ENCODE measurements at regions not wholly inside any gene's neighbourhood (a gene's known extent, or its start where the extent isn't known, plus 50 kb on each side); places are given as distances from the start of the nearest gene placed in this dataset.

- TF ChIP-seq ZNF462 (CRISPR knock-in tag; IDR thresholded peaks at IDR 0.05), result no peak
- no peak for TF ChIP-seq JUNB (IDR thresholded peaks at IDR 0.05; ENCODE audit: unreplicated experiment)
- TF ChIP-seq ETS1 (IDR thresholded peaks at IDR 0.05), result no peak
- no peak for TF ChIP-seq REST (IDR thresholded peaks at IDR 0.05; ENCODE audit: unreplicated experiment)
Observed at GRCh38 chr7:112881-113280, 79.5 kb upstream of the FAM20C start (continued).

All from GM23338 (cell line).